GM12878 (cell line): ENCODE measurements at regions not wholly inside any gene's neighbourhood (a gene's known extent, or its start where the extent isn't known, plus 50 kb on each side); places are given as distances from the start of the nearest gene placed in this dataset.

Experiments
- ATAC-seq: fragments of 200-7000 bp; cut with Tn5 transposase; 3 replicates; pipeline ENCODE4 v1.9.1; 2020; ENCODE audit warnings: mild to moderate bottlenecking, moderate library complexity
- BruUV-seq: library from RNA; stranded (reverse); fragments of 400-500 nt; replicated peaks from 2 replicates; lab custom pipeline; 2021; lab: Mats Ljungman, UMichigan
- CTCF ChIA-PET: fragments of 300-600 bp; sonication (Branson Sonifier 250); formaldehyde crosslinking; extraction: SDS; loops from one replicate; lab custom pipeline; 2021; ENCODE audit warnings: inconsistent platforms; lab: Yijun Ruan, JAX
- POLR2A ChIA-PET: fragments of 350-600 bp; formaldehyde crosslinking; extraction: SDS; loops from one replicate; lab custom pipeline; 2021; ENCODE audit warnings: inconsistent platforms; lab: Charles Lee
- RAD21 ChIA-PET: fragments of 300-600 bp; sonication (Branson Sonifier 250); formaldehyde crosslinking; loops from one replicate; lab custom pipeline; 2023; ENCODE audit warnings: antibody characterized with exemption; ENCODE audit not compliant: unreplicated experiment; lab: Charles Lee
- SMC1A ChIA-PET: fragments of 300-600 bp; sonication (Branson Sonifier 250); formaldehyde crosslinking; loops from one replicate; lab custom pipeline; 2023; ENCODE audit not compliant: unreplicated experiment, uncharacterized antibody; lab: Charles Lee
- DNase-seq: peaks from one replicate; pipeline ENCODE4 v3.0.0-alpha.2; 2011; ENCODE audit warnings: low read depth, low spot score
- FAIRE-seq: peaks from 3 replicates; lab custom pipeline; 2011; peaks lifted over from hg19 to GRCh38; lab: Jason Lieb, UNC
- H2AFZ ChIP-seq: 2 replicates; pipeline ENCODE4 v1.6.0; 2011; ENCODE audit warnings: low read depth, low read length, control low read depth; ENCODE audit not compliant: control insufficient read depth
- H3K27ac ChIP-seq: 2 replicates; pipeline ENCODE4 v1.5.1; 2011; ENCODE audit warnings: control low read depth; ENCODE audit not compliant: control insufficient read depth, insufficient read depth
- H3K27me3 ChIP-seq, 2 experiments: replicated peaks in 1 of 2; 2 replicates each; pipeline versions ENCODE4 v1.6.0 to v1.6.1; 2011; ENCODE audit warnings: low read length in 1 of 2; ENCODE audit not compliant: control insufficient read depth in 2 of 2, insufficient read depth in 2 of 2
- H3K36me3 ChIP-seq, 2 experiments: 2 replicates each; pipeline ENCODE4 v1.5.1; 2011; ENCODE audit warnings: low read length in 1 of 2; ENCODE audit not compliant: control insufficient read depth in 2 of 2, insufficient read depth in 2 of 2
- H3K4me1 ChIP-seq: 2 replicates; pipeline ENCODE4 v1.6.1; 2011; ENCODE audit warnings: mild to moderate bottlenecking, low read length, moderate library complexity, mixed read lengths; ENCODE audit not compliant: control insufficient read depth, insufficient read depth
- H3K4me2 ChIP-seq: 2 replicates; pipeline ENCODE4 v1.6.0; 2011; ENCODE audit warnings: control low read depth; ENCODE audit not compliant: control insufficient read depth, insufficient read depth
- H3K4me3 ChIP-seq: fragments of 200-600 bp; sonication (generic); 2 replicates; pipeline ENCODE4 v1.5.1; 2016
- H3K79me2 ChIP-seq: 2 replicates; pipeline ENCODE4 v1.6.0; 2011; ENCODE audit warnings: low read length; ENCODE audit not compliant: control insufficient read depth, insufficient read depth
- H3K9ac ChIP-seq: 2 replicates; pipeline ENCODE4 v1.8.0; 2011; ENCODE audit warnings: low read length, control low read depth, mixed read lengths; ENCODE audit not compliant: control insufficient read depth, insufficient read depth
- H3K9me3 ChIP-seq: replicated peaks from 3 replicates; pipeline ENCODE4 v1.5.1; 2011; ENCODE audit warnings: mild to moderate bottlenecking, low read length; ENCODE audit not compliant: control insufficient read depth, insufficient read depth
- H4K20me1 ChIP-seq: 2 replicates; pipeline ENCODE4 v1.6.0; 2011; ENCODE audit not compliant: control insufficient read depth, insufficient read depth
- BCL3 ChIP-seq: IDR thresholded peaks from 2 replicates; pipeline ENCODE4 v1.6.1; 2011; ENCODE audit warnings: borderline replicate concordance, low read depth, mild to moderate bottlenecking, moderate library complexity, low read length; ENCODE audit not compliant: insufficient read depth, poor library complexity, severe bottlenecking
- CBX5 ChIP-seq: sonication (generic); IDR thresholded peaks from 2 replicates; pipeline ENCODE4 v1.6.1; 2016; ENCODE audit warnings: low read depth, moderate library complexity, mild to moderate bottlenecking, inconsistent platforms
- EED ChIP-seq: sonication (generic); IDR thresholded peaks from 2 replicates; pipeline ENCODE4 v1.6.1; 2016; ENCODE audit warnings: antibody characterized with exemption, low read depth
- EGR1 ChIP-seq, 2 experiments: IDR thresholded peaks; 1 replicate in 1 of 2; 2 replicates in 1 of 2; pipeline ENCODE4 v1.6.1; 2011 to 2012; ENCODE audit warnings: low read depth in 2 of 2, low read length in 2 of 2, borderline replicate concordance in 1 of 2, mild to moderate bottlenecking in 1 of 2, moderate library complexity in 1 of 2
- FOXM1 ChIP-seq: IDR thresholded peaks from 2 replicates; pipeline ENCODE4 v1.6.1; 2012; ENCODE audit warnings: low read depth, mild to moderate bottlenecking, inconsistent platforms, low read length, moderate library complexity
- IRF5 ChIP-seq: fragments of 450-650 bp; IDR thresholded peaks from 2 replicates; pipeline ENCODE4 v1.6.1; 2017; ENCODE audit warnings: borderline replicate concordance
- KLF5 ChIP-seq: fragments of 450-650 bp; IDR thresholded peaks from 2 replicates; pipeline ENCODE4 v1.6.1; 2014; ENCODE audit warnings: mild to moderate bottlenecking; ENCODE audit not compliant: partially characterized antibody
- MTA3 ChIP-seq: IDR thresholded peaks from 2 replicates; pipeline ENCODE4 v1.6.1; 2012; ENCODE audit warnings: low read length, inconsistent platforms, borderline replicate concordance
- NFYA ChIP-seq: IDR thresholded peaks from 2 replicates; pipeline ENCODE4 v1.6.1; 2011; ENCODE audit warnings: low read depth, mild to moderate bottlenecking, low read length, improper control_type of control experiment, borderline replicate concordance
- NRF1 ChIP-seq: conservative IDR thresholded peaks from 2 replicates; pipeline ENCODE4 v1.6.1; 2011; ENCODE audit warnings: mild to moderate bottlenecking, low read depth, low read length, improper control_type of control experiment
- POLR2AphosphoS5 ChIP-seq: IDR thresholded peaks from 2 replicates; pipeline ENCODE4 v1.6.1; 2011; ENCODE audit warnings: mild to moderate bottlenecking, low read length, inconsistent platforms
- POU2F2 ChIP-seq: IDR thresholded peaks from 3 replicates; pipeline ENCODE4 v1.6.1; 2011; ENCODE audit warnings: low read depth, mild to moderate bottlenecking, low read length, borderline replicate concordance
- RAD51 ChIP-seq: fragments of 450-650 bp; IDR thresholded peaks from 2 replicates; pipeline ENCODE4 v1.6.1; 2016; ENCODE audit warnings: moderate library complexity, mild to moderate bottlenecking, inconsistent platforms
- RBBP5 ChIP-seq: fragments of 200-600 bp; sonication (generic); conservative IDR thresholded peaks from 2 replicates; pipeline ENCODE4 v1.6.1; 2016
- TCF7 ChIP-seq: IDR thresholded peaks from 2 replicates; pipeline ENCODE4 v1.6.1; 2014; ENCODE audit warnings: antibody characterized with exemption, borderline replicate concordance
- ZZZ3 ChIP-seq: IDR thresholded peaks from 2 replicates; pipeline ENCODE4 v1.6.1; 2011; ENCODE audit warnings: low read depth; ENCODE audit not compliant: control insufficient read depth, insufficient read length
- WGBS: methylation state at CpG from one replicate; pipeline ENCODE4 v1.1.6; 2016; ENCODE audit warnings: low lambda C conversion rate; ENCODE audit not compliant: insufficient replicate concordance, insufficient coverage; ENCODE audit errors: missing lambda C conversion rate; 5-methylcytosine and 5-hydroxymethylcytosine counted together
- in situ Hi-C: fragments of 300-500 bp; cut with MboI; formaldehyde crosslinking; loops from 9 replicates; pipeline ENCODE4 v1.14.3; 2018; ENCODE audit warnings: mixed read lengths
- intact Hi-C: fragments of 100-400 bp; cut with micrococcal nuclease; formaldehyde crosslinking; loops from one replicate; pipeline ENCODE4 v1.14.2; 2022; ENCODE audit not compliant: unreplicated experiment

- SMC1A ChIA-PET, result interaction anchor here (1.2 to 1.8 kb wide), 3 partner anchors 9 to 12 kb away, joined by 3 to 6 read pairs (median 5); no protein-coding TSS in a partner anchor
- no peak overlapping the region for H2AFZ ChIP-seq
- H3K9me3 ChIP-seq, result no peaks in the 10 kb centered on the region
- CTCF ChIA-PET, result interaction anchor here (0.6 to 1.2 kb wide), 2 partner anchors 8 to 50 kb away, joined by 3 to 4 read pairs; no protein-coding TSS in a partner anchor
- FAIRE-seq, result no peak
- H4K20me1 ChIP-seq, result no peaks in the 10 kb centered on the region
- no peak overlapping the region for H3K9ac ChIP-seq
- H3K27me3 ChIP-seq, result no peaks in the 10 kb centered on the region
- no peaks in the 10 kb centered on the region for H3K4me1 ChIP-seq
- RAD21 ChIA-PET, result no interaction called here
- ATAC-seq, result no peak
- in situ Hi-C loops, result no loop called here
- TF ChIP-seq IRF5 (no peak), EED (no peak), POU2F2 (no peak), KLF5 (no peak), BCL3 (no peak), RBBP5 (no peak), TCF7 (no peak), FOXM1 (no peak), EGR1 (IDR thresholded peaks at IDR 0.05; ENCODE audit: borderline replicate concordance in 1 of 2, low read depth in 2 of 2, low read length in 2 of 2) (no peak), ZZZ3 (no peak), MTA3 (no peak), NFYA (no peak), NRF1 (no peak), POLR2AphosphoS5 (no peak), CBX5 (no peak), RAD51 (no peak)
- TF ChIP-seq, all 136 proteins: peak for 0
- POLR2A ChIA-PET, result no interaction called here
- WGBS, result 53% methylated on average over 1 of the region's 1 CpG
- H3K4me3 ChIP-seq, result no peak overlapping the region
- H3K4me2 ChIP-seq, result no peak overlapping the region
- no TSS peak for BruUV-seq
- intact Hi-C loops, result no loop called here
- no peak for DNase-seq
- no peaks in the 10 kb centered on the region for H3K79me2 ChIP-seq
- no peak overlapping the region for H3K27ac ChIP-seq
- no peaks in the 10 kb centered on the region for H3K36me3 ChIP-seq
Measured at GRCh38 chr10:107800061-107800460, 635.6 kb upstream of the SORCS1 start.
